K562 (cell line): ENCODE measurements at regions not wholly inside any gene's neighbourhood (a gene's known extent, or its start where the extent isn't known, plus 50 kb on each side); places are given as distances from the start of the nearest gene placed in this dataset.

ENCODE experiments used
- ATF1 ChIP-seq, 2 experiments: fragments of 450-650 bp in 1 of 2; IDR thresholded peaks; 2 replicates each; pipeline ENCODE4 v1.6.1; 2016; ENCODE audit warnings: missing compliant biosample characterization in 1 of 2, missing genetic modification characterization in 1 of 2
- BRD4 ChIP-seq: fragments of 200-600 bp; sonication (generic); IDR thresholded peaks from 2 replicates; pipeline ENCODE4 v1.6.1; 2017; ENCODE audit warnings: inconsistent platforms
- CCNT2 ChIP-seq: IDR thresholded peaks from 2 replicates; pipeline ENCODE4 v1.6.1; 2011; ENCODE audit warnings: borderline replicate concordance, low read depth, mild to moderate bottlenecking, moderate library complexity, mixed read lengths, low read length; ENCODE audit not compliant: insufficient read length; ENCODE audit errors: extremely low read depth
- CXXC5 ChIP-seq: fragments of 250-450 bp; sonication (Bioruptor Pico); IDR thresholded peaks from 2 replicates; pipeline ENCODE4 v1.8.0; 2022; ENCODE audit warnings: inconsistent platforms, mild to moderate bottlenecking, moderate library complexity
- ELF1 ChIP-seq: fragments of 200-800 bp; sonication (Bioruptor generic); IDR thresholded peaks from 2 replicates; pipeline ENCODE4 v1.6.1; 2016; ENCODE audit warnings: missing genetic modification characterization, missing compliant biosample characterization
- FOS ChIP-seq: IDR thresholded peaks from 3 replicates; pipeline ENCODE4 v1.6.1; 2011; ENCODE audit not compliant: insufficient read length; ENCODE audit errors: extremely low read depth
- FOXA1 ChIP-seq: fragments of 450-650 bp; IDR thresholded peaks from 2 replicates; pipeline ENCODE4 v1.6.1; 2016; ENCODE audit warnings: mild to moderate bottlenecking, borderline replicate concordance
- GTF2F1 ChIP-seq: IDR thresholded peaks from 2 replicates; pipeline ENCODE4 v1.6.1; 2011; ENCODE audit warnings: low read depth, low read length, improper control_type of control experiment
- GTF3C2 ChIP-seq: IDR thresholded peaks from 3 replicates; pipeline ENCODE4 v1.6.1; 2011; ENCODE audit warnings: borderline replicate concordance, mild to moderate bottlenecking, moderate library complexity; ENCODE audit not compliant: insufficient read length; ENCODE audit errors: extremely low read depth
- HDAC1 ChIP-seq, 2 experiments: fragments of 450-650 bp; IDR thresholded peaks; 2 replicates each; pipeline ENCODE4 v1.6.1; 2016 to 2017; ENCODE audit warnings: inconsistent platforms in 1 of 2, mild to moderate bottlenecking in 1 of 2, moderate library complexity in 1 of 2
- HDAC6 ChIP-seq: IDR thresholded peaks from 2 replicates; pipeline ENCODE4 v1.6.1; 2012; ENCODE audit warnings: low read depth, mild to moderate bottlenecking, control low read depth, inconsistent platforms, low read length, moderate library complexity
- HDGF ChIP-seq: fragments of 450-650 bp; IDR thresholded peaks from 2 replicates; pipeline ENCODE4 v1.6.1; 2016
- HIVEP1 ChIP-seq: fragments of 250-450 bp; sonication (Bioruptor Pico); IDR thresholded peaks from 2 replicates; pipeline ENCODE4 v1.4.0; 2020; ENCODE audit warnings: mild to moderate bottlenecking
- MED1 ChIP-seq: sonication (generic); formaldehyde crosslinking; IDR thresholded peaks from 2 replicates; pipeline ENCODE4 v1.8.1; 2023; ENCODE audit warnings: missing genetic modification reagents, borderline replicate concordance
- NBN ChIP-seq: fragments of 450-650 bp; IDR thresholded peaks from 2 replicates; pipeline ENCODE4 v1.6.1; 2016; ENCODE audit warnings: low read depth, mild to moderate bottlenecking
- NCOA4 ChIP-seq: fragments of 450-650 bp; IDR thresholded peaks from 2 replicates; pipeline ENCODE4 v1.6.1; 2018; ENCODE audit warnings: mild to moderate bottlenecking; ENCODE audit not compliant: partially characterized antibody
- NFIC ChIP-seq: fragments of 450-650 bp; IDR thresholded peaks from 2 replicates; pipeline ENCODE4 v1.6.1; 2017; ENCODE audit warnings: mild to moderate bottlenecking, inconsistent platforms
- RCOR1 ChIP-seq, 2 experiments: IDR thresholded peaks; 2 replicates each; pipeline ENCODE4 v1.6.1; 2012; ENCODE audit warnings: low read depth in 2 of 2, low read length in 2 of 2, borderline replicate concordance in 1 of 2, improper control_type of control experiment in 1 of 2
- SIN3B ChIP-seq: fragments of 450-650 bp; IDR thresholded peaks from 2 replicates; pipeline ENCODE4 v1.6.1; 2017; ENCODE audit warnings: low read depth, mild to moderate bottlenecking, moderate library complexity
- SMAD3 ChIP-seq: fragments of 450-650 bp; formaldehyde crosslinking; conservative IDR thresholded peaks from 2 replicates; pipeline ENCODE4 v1.4.0; 2020; ENCODE audit warnings: mild to moderate bottlenecking
- SMARCB1 ChIP-seq: IDR thresholded peaks from 2 replicates; pipeline ENCODE4 v1.6.1; 2011; ENCODE audit warnings: improper control_type of control experiment, low read depth; ENCODE audit not compliant: insufficient read length
- SMARCE1 ChIP-seq: fragments of 450-650 bp; IDR thresholded peaks from 2 replicates; pipeline ENCODE4 v1.7.1; 2016; ENCODE audit warnings: mild to moderate bottlenecking
- ZNF134 ChIP-seq: fragments of 250-450 bp; sonication (Bioruptor Pico); conservative IDR thresholded peaks from 2 replicates; pipeline ENCODE4 v1.4.0; 2020
- ZNF347 ChIP-seq: fragments of 450-650 bp; formaldehyde crosslinking; IDR thresholded peaks from 2 replicates; pipeline ENCODE4 v1.4.0; 2020; ENCODE audit warnings: low read depth, mild to moderate bottlenecking, moderate library complexity
- ZNF444 ChIP-seq: fragments of 250-450 bp; sonication (Bioruptor Pico); IDR thresholded peaks from 2 replicates; pipeline ENCODE4 v1.4.0; 2020; ENCODE audit warnings: mild to moderate bottlenecking, moderate library complexity
- ZNF75A ChIP-seq: fragments of 450-650 bp; formaldehyde crosslinking; IDR thresholded peaks from 2 replicates; pipeline ENCODE4 v1.4.0; 2020; ENCODE audit warnings: mild to moderate bottlenecking
- ZNF764 ChIP-seq: fragments of 250-450 bp; sonication (Bioruptor Pico); IDR thresholded peaks from 2 replicates; pipeline ENCODE4 v1.4.0; 2020; ENCODE audit warnings: low read depth, mild to moderate bottlenecking, moderate library complexity

- no peak for TF ChIP-seq ZNF444 (CRISPR knock-in tag)
- peak; percentile 11; the same call in 1 of the 2 replicates for TF ChIP-seq NFIC
- TF ChIP-seq ZNF347 (CRISPR knock-in tag), result no peak
- no peak for TF ChIP-seq GTF2F1
- no peak for TF ChIP-seq ATF1 (CRISPR knock-in tag; IDR thresholded peaks at IDR 0.05)
- no peak for TF ChIP-seq ATF1 (tag; IDR thresholded peaks at IDR 0.05)
- TF ChIP-seq NCOA4, result no peak
- no peak for TF ChIP-seq FOS
- TF ChIP-seq ZNF764 (CRISPR knock-in tag), result no peak
- TF ChIP-seq NBN, result no peak
- no peak for TF ChIP-seq SIN3B
- no peak for TF ChIP-seq GTF3C2
- no peak for TF ChIP-seq ZNF75A
- 0 out of 4 replicates have a peak, but pooled peaks of 1 of the 2 experiments have one; percentile 50 for TF ChIP-seq HDAC1 (IDR thresholded peaks at IDR 0.05)
- TF ChIP-seq CCNT2, result peak; percentile 27
- no peak for TF ChIP-seq HDAC6
- TF ChIP-seq BRD4, result no peak
- no peak for TF ChIP-seq SMARCB1
- no peak for TF ChIP-seq MED1
- no peak for TF ChIP-seq ZNF134 (CRISPR knock-in tag)
- TF ChIP-seq ELF1, result no peak
- TF ChIP-seq SMARCE1, result peak; percentile 29; the same call in 1 of the 2 replicates
- no peak for TF ChIP-seq FOXA1
- 0 out of 2 replicates have a peak, but pooled peaks have one; percentile 8 for TF ChIP-seq CXXC5 (CRISPR knock-in tag)
- no peak for TF ChIP-seq HIVEP1 (CRISPR knock-in tag)
- TF ChIP-seq SMAD3, result no peak
- TF ChIP-seq HDGF, result no peak
- TF ChIP-seq RCOR1 (IDR thresholded peaks at IDR 0.05; ENCODE audit: borderline replicate concordance in 1 of 2, low read depth in 2 of 2, low read length in 2 of 2), result peak in 1 of 2 experiments; percentile 90; a peak in 2 of 4 replicates
These were observed 182.5 kb upstream of the ASIC2 start (continued) for GRCh38 chr17:33475594-33475993.
